ENCODE measurements at regions not wholly inside any gene's neighbourhood (a gene's known extent, or its start where the extent isn't known, plus 50 kb on each side); places are given as distances from the start of the nearest gene placed in this dataset.

- no TSS peak for BruUV-seq (replicated peaks)
- H3K9me3 Mint-ChIP-seq (ENCODE audit: unreplicated experiment) = no peaks in the 10 kb centered on the region
- DNase-seq (ENCODE audit: unreplicated experiment) = no peak
- H3K27ac Mint-ChIP-seq (ENCODE audit: low read depth, unreplicated experiment) = no peak overlapping the region
- no peak for TF ChIP-seq CTCF (IDR thresholded peaks at IDR 0.05; ENCODE audit: unreplicated experiment)
- no peak overlapping the region for H3K4me3 Mint-ChIP-seq (ENCODE audit: unreplicated experiment)
- CTCF ChIA-PET = no interaction called here
- H3K4me1 Mint-ChIP-seq (ENCODE audit: insufficient read depth, unreplicated experiment) = no peaks in the 10 kb centered on the region
- intact Hi-C loops (cut with micrococcal nuclease) = no loop called here
- POLR2A ChIA-PET = no interaction called here
- no peaks in the 10 kb centered on the region for H3K36me3 Mint-ChIP-seq (ENCODE audit: insufficient read depth, unreplicated experiment)
- H3K27me3 Mint-ChIP-seq (ENCODE audit: insufficient read depth, unreplicated experiment) = no peaks in the 10 kb centered on the region
These were observed 189.2 kb upstream of the PHACTR1 start for GRCh38 chr6:12527339-12527738.

GRCh38 chr6:12528136-12528535, 188.4 kb upstream of the PHACTR1 start:
- CTCF ChIA-PET = no interaction called here
- Mint-ChIP-seq H3K4me3 (ENCODE audit: unreplicated experiment) (no peak overlapping the region), H3K4me1 (ENCODE audit: insufficient read depth, unreplicated experiment) (no peaks in the 10 kb centered on the region), H3K27ac (ENCODE audit: low read depth, unreplicated experiment) (no peak overlapping the region), H3K36me3 (ENCODE audit: insufficient read depth, unreplicated experiment) (no peaks in the 10 kb centered on the region), H3K27me3 (ENCODE audit: insufficient read depth, unreplicated experiment) (no peaks in the 10 kb centered on the region), H3K9me3 (ENCODE audit: unreplicated experiment) (no peaks in the 10 kb centered on the region)
- POLR2A ChIA-PET = no interaction called here
- no peak for TF ChIP-seq CTCF (IDR thresholded peaks at IDR 0.05; ENCODE audit: unreplicated experiment)
- no TSS peak for BruUV-seq (replicated peaks)
- no peak for DNase-seq (ENCODE audit: unreplicated experiment)
- intact Hi-C loops (cut with micrococcal nuclease) = no loop called here

- Mint-ChIP-seq H3K9me3 (ENCODE audit: unreplicated experiment) (no peaks in the 10 kb centered on the region), H3K4me3 (ENCODE audit: unreplicated experiment) (no peak overlapping the region), H3K4me1 (ENCODE audit: insufficient read depth, unreplicated experiment) (no peaks in the 10 kb centered on the region), H3K36me3 (ENCODE audit: insufficient read depth, unreplicated experiment) (no peaks in the 10 kb centered on the region), H3K27me3 (ENCODE audit: insufficient read depth, unreplicated experiment) (no peaks in the 10 kb centered on the region), H3K27ac (ENCODE audit: low read depth, unreplicated experiment) (no peak overlapping the region)
- ChIA-PET CTCF (no interaction called here), POLR2A (no interaction called here)
- intact Hi-C loops (cut with micrococcal nuclease) = no loop called here
- no peak for DNase-seq (ENCODE audit: unreplicated experiment)
- no peak for TF ChIP-seq CTCF (IDR thresholded peaks at IDR 0.05; ENCODE audit: unreplicated experiment)
- BruUV-seq (replicated peaks) = no TSS peak
These were observed 187.8 kb upstream of the PHACTR1 start for GRCh38 chr6:12528581-12529363.

GRCh38 chr6:12529364-12530019, 187.1 kb upstream of the PHACTR1 start:
- TF ChIP-seq CTCF (IDR thresholded peaks at IDR 0.05; ENCODE audit: unreplicated experiment) = no peak
- H3K36me3 Mint-ChIP-seq (ENCODE audit: insufficient read depth, unreplicated experiment) = no peaks in the 10 kb centered on the region
- H3K9me3 Mint-ChIP-seq (ENCODE audit: unreplicated experiment) = no peaks in the 10 kb centered on the region
- H3K27me3 Mint-ChIP-seq (ENCODE audit: insufficient read depth, unreplicated experiment) = no peaks in the 10 kb centered on the region
- CTCF ChIA-PET = no interaction called here
- no peak for DNase-seq (ENCODE audit: unreplicated experiment)
- H3K4me3 Mint-ChIP-seq (ENCODE audit: unreplicated experiment) = no peak overlapping the region
- H3K27ac Mint-ChIP-seq (ENCODE audit: low read depth, unreplicated experiment) = no peak overlapping the region
- POLR2A ChIA-PET = no interaction called here
- H3K4me1 Mint-ChIP-seq (ENCODE audit: insufficient read depth, unreplicated experiment) = no peaks in the 10 kb centered on the region
- no TSS peak for BruUV-seq (replicated peaks)
- intact Hi-C loops (cut with micrococcal nuclease) = no loop called here
